Liver (tissue), 3 donors: ENCODE measurements at regions not wholly inside any gene's neighbourhood (a gene's known extent, or its start where the extent isn't known, plus 50 kb on each side); places are given as distances from the start of the nearest gene placed in this dataset.

Experiments used
- ATF3 ChIP-seq: IDR thresholded peaks from 2 replicates; pipeline ENCODE4 v1.6.1; 2016; ENCODE audit warnings: antibody characterized with exemption
- CTCF ChIP-seq: fragments of 150-350 bp; IDR thresholded peaks from 2 replicates; pipeline ENCODE4 v1.5.1; 2017; ENCODE audit warnings: improper control_type of control experiment, low read depth, low read length; ENCODE audit not compliant: missing input control
- GABPA ChIP-seq, 2 donors: IDR thresholded peaks in 1 of 2; conservative IDR thresholded peaks in 1 of 2; 2 replicates each; pipeline ENCODE4 v1.6.1; 2016; ENCODE audit warnings: antibody characterized with exemption in 2 of 2, mild to moderate bottlenecking in 1 of 2, moderate library complexity in 1 of 2
- MAX ChIP-seq: IDR thresholded peaks from 2 replicates; pipeline ENCODE4 v1.6.1; 2016; ENCODE audit warnings: antibody characterized with exemption
- NR2F2 ChIP-seq: IDR thresholded peaks from 2 replicates; pipeline ENCODE4 v1.6.1; 2016; ENCODE audit warnings: antibody characterized with exemption
- RAD21 ChIP-seq, 2 donors: IDR thresholded peaks; 2 replicates each; pipeline ENCODE4 v1.6.1; 2016; ENCODE audit warnings: antibody characterized with exemption in 2 of 2, mild to moderate bottlenecking in 2 of 2
- SP1 ChIP-seq: IDR thresholded peaks from 2 replicates; pipeline ENCODE4 v1.6.1; 2018; ENCODE audit warnings: antibody characterized with exemption, mild to moderate bottlenecking
- TAF1 ChIP-seq: conservative IDR thresholded peaks from 2 replicates; pipeline ENCODE4 v1.6.1; 2016; ENCODE audit warnings: antibody characterized with exemption, mild to moderate bottlenecking
- donor health status: healthy.
- donor health status: healthy.

- no peak for TF ChIP-seq CTCF
- no peak for TF ChIP-seq TAF1
- TF ChIP-seq SP1 = no peak
- no peak for TF ChIP-seq NR2F2
- TF ChIP-seq RAD21 (IDR thresholded peaks at IDR 0.05) = no peak
- no peak for TF ChIP-seq GABPA (IDR thresholded peaks at IDR 0.05 in 1 of 2, conservative IDR thresholded peaks at IDR 0.05 in 1 of 2)
- no peak for TF ChIP-seq MAX
- no peak for TF ChIP-seq ATF3
Observed at GRCh38 chr3:180189310-180189648, 152.5 kb upstream of the PEX5L start.
